DND-41 (cell line): ENCODE measurements at regions not wholly inside any gene's neighbourhood (a gene's known extent, or its start where the extent isn't known, plus 50 kb on each side); places are given as distances from the start of the nearest gene placed in this dataset.

ENCODE experiments used
- EZH2 ChIP-seq: IDR thresholded peaks from 3 replicates; pipeline ENCODE4 v1.6.1; 2012; ENCODE audit warnings: borderline replicate concordance, low read depth, mild to moderate bottlenecking, moderate library complexity, low read length, inconsistent platforms; ENCODE audit not compliant: severe bottlenecking
- TF ChIP-seq, protein P1 (sequence below): IDR thresholded peaks from 2 replicates; pipeline ENCODE4 v1.5.1; 2012; ENCODE audit warnings: borderline replicate concordance, low read length, moderate library complexity, mild to moderate bottlenecking; ENCODE audit not compliant: poor library complexity, severe bottlenecking; ENCODE audit errors: extremely low read depth

- TF ChIP-seq, protein P1, sequence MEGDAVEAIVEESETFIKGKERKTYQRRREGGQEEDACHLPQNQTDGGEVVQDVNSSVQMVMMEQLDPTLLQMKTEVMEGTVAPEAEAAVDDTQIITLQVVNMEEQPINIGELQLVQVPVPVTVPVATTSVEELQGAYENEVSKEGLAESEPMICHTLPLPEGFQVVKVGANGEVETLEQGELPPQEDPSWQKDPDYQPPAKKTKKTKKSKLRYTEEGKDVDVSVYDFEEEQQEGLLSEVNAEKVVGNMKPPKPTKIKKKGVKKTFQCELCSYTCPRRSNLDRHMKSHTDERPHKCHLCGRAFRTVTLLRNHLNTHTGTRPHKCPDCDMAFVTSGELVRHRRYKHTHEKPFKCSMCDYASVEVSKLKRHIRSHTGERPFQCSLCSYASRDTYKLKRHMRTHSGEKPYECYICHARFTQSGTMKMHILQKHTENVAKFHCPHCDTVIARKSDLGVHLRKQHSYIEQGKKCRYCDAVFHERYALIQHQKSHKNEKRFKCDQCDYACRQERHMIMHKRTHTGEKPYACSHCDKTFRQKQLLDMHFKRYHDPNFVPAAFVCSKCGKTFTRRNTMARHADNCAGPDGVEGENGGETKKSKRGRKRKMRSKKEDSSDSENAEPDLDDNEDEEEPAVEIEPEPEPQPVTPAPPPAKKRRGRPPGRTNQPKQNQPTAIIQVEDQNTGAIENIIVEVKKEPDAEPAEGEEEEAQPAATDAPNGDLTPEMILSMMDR: no peak
- TF ChIP-seq EZH2: no peak
These were observed 121.0 kb upstream of the PPP2R2D start for GRCh38 chr10:131779661-131780394.
